GM21447 (cell line): ENCODE measurements at regions not wholly inside any gene's neighbourhood (a gene's known extent, or its start where the extent isn't known, plus 50 kb on each side); places are given as distances from the start of the nearest gene placed in this dataset.

Source experiments
- ATAC-seq: cut with Tn5 transposase; IDR thresholded peaks from one replicate; pipeline ENCODE4 v1.9.1; 2021; ENCODE audit not compliant: unreplicated experiment

GRCh38 chr2:139196754-139197153, 416.6 kb upstream of the NXPH2 start:
- no peak for ATAC-seq

- no peak for ATAC-seq
These were observed 414.4 kb upstream of the NXPH2 start for GRCh38 chr2:139194546-139194945.

GRCh38 chr2:139177041-139177440, 396.9 kb upstream of the NXPH2 start:
- no peak for ATAC-seq

GRCh38 chr2:139175510-139175909, 395.3 kb upstream of the NXPH2 start:
- ATAC-seq: no peak

- ATAC-seq: no peak
These were observed 390.2 kb upstream of the NXPH2 start for GRCh38 chr2:139170406-139170805.

- no peak for ATAC-seq
These were observed 385.4 kb upstream of the NXPH2 start for GRCh38 chr2:139165601-139166000.

- no peak for ATAC-seq
These were observed 384.9 kb upstream of the NXPH2 start for GRCh38 chr2:139165041-139165440.

GRCh38 chr2:139162957-139163356, 382.8 kb upstream of the NXPH2 start:
- ATAC-seq: no peak

- no peak for ATAC-seq
These were observed 382.3 kb upstream of the NXPH2 start for GRCh38 chr2:139162456-139162855.

GRCh38 chr2:139160836-139161235, 380.6 kb upstream of the NXPH2 start:
- no peak for ATAC-seq

GRCh38 chr2:139159177-139159576, 379.0 kb upstream of the NXPH2 start:
- ATAC-seq: no peak

GRCh38 chr2:139156730-139157129, 376.5 kb upstream of the NXPH2 start:
- no peak for ATAC-seq

- ATAC-seq: no peak
These were observed 375.8 kb upstream of the NXPH2 start for GRCh38 chr2:139155991-139156390.

- no peak for ATAC-seq
These were observed 362.2 kb upstream of the NXPH2 start for GRCh38 chr2:139142252-139142880.

GRCh38 chr2:139124271-139124670, 344.1 kb upstream of the NXPH2 start:
- ATAC-seq: no peak

- ATAC-seq: no peak
These were observed 343.6 kb upstream of the NXPH2 start for GRCh38 chr2:139123795-139124194.

GRCh38 chr2:139122711-139123158, 342.5 kb upstream of the NXPH2 start:
- ATAC-seq: no peak

- no peak for ATAC-seq
These were observed 319.5 kb upstream of the NXPH2 start for GRCh38 chr2:139099721-139100120.

- no peak for ATAC-seq
These were observed 318.8 kb upstream of the NXPH2 start for GRCh38 chr2:139098961-139099360.

GRCh38 chr2:139083121-139083520, 302.9 kb upstream of the NXPH2 start:
- no peak for ATAC-seq

GRCh38 chr2:139080244-139080643, 300.1 kb upstream of the NXPH2 start:
- ATAC-seq: no peak

GRCh38 chr2:139079311-139079710, 299.1 kb upstream of the NXPH2 start:
- no peak for ATAC-seq

- no peak for ATAC-seq
These were observed 298.2 kb upstream of the NXPH2 start for GRCh38 chr2:139078376-139078775.
